A172 (cell line): ENCODE measurements at regions not wholly inside any gene's neighbourhood (a gene's known extent, or its start where the extent isn't known, plus 50 kb on each side); places are given as distances from the start of the nearest gene placed in this dataset.

Experiments
- DNase-seq: peaks from one replicate; pipeline ENCODE4 v3.0.0-alpha.2; 2015; ENCODE audit warnings: low spot score

DNA sequence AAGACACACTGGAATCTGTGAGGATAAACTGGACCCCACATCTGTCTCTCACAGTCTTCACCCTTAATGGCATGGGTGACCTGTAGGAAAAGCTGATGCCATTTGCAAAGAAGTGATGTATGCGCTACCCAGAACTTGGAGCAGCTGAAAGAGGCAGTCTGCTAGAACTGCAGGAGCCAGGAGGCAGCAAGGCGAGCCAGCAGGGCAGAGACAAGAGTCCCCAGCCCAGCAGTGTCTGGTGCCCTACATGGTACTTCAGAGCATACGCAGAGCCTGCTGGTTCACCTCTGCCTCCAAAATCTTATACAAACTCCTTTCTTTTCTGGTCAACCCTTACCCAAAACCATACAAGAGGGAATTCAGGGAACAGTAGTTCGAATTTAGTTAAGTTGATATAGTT, 683.1 kb upstream of the RAB6C start:
- DNase-seq = no peak

DNA sequence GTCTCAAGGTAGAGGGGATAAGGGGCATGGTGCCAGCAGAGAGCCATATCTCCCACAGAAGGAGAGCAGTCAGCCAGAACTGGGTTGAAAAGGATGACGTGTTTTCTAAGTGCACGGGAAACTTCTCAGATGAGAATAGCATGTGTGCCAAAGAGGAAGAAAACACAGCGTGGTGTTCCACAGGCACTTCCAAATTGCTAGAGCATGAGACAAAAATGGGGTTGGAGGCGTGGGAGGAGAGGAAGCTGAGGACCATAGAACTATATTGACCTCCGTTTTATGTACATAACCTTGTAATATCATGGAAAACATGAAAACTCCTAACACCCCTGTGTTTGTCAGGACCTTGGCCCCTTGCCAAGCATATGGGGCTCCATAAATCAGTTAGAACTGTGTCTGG, 682.7 kb upstream of the RAB6C start:
- no peak for DNase-seq

DNA sequence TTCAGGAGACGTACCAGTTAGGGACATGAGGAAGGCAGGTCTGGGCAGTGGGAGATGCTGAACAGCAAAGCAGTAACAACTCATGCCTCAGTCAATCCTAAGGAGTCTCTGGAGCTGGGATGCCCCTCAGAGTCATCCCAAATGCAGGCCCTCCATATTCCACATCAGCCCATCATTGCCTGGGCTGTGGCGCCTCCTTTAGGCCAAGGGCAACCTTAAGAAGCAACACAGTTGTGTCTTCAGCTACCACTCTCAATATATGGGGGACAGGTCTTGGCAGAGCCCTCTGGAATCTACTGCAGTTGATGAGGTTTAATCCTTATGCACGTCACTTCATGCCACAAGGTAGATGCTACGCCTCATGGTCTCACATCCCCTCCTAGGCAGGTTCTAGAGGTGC, 682.0 kb upstream of the RAB6C start:
- DNase-seq = no peak

DNA sequence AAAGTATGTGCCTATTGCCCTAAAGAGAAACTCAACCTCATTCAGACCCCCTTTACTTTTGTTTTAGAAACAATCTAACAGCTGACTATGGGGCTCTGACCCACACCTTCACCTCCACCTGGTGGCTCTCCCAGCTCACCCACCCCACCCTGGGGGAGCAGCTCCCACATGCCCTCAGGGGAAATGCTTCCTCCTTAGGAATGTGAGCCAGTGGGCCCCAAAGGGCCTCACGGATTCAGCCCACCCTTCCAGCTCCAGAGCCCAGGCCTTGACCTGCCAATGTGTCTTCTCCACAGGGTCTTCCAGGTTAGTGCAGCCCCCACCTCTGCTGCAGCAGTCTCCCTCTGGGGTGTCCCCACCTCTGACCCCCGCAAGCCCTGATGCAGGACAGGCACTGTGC, 680.1 kb upstream of the RAB6C start:
- no peak for DNase-seq

DNA sequence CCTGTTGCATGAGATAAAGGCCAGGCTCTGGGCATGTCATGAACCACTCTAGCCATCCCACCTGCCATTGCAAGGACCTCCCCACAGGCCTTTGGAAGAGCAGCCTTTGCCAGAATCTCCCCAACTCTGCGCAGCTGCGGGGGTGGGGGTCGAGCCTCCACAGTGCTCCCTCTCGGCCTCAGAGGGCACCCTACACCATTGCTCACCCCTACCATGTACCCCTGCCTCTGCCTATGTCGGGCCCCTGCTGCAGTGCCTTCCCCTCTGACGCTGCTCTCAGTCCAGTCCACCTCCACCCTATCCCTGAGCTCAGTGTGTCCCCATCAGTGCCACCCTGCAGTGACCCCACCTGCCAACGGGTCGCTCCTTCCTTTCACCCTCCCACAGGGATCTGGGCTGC, 679.7 kb upstream of the RAB6C start:
- DNase-seq = no peak

DNA sequence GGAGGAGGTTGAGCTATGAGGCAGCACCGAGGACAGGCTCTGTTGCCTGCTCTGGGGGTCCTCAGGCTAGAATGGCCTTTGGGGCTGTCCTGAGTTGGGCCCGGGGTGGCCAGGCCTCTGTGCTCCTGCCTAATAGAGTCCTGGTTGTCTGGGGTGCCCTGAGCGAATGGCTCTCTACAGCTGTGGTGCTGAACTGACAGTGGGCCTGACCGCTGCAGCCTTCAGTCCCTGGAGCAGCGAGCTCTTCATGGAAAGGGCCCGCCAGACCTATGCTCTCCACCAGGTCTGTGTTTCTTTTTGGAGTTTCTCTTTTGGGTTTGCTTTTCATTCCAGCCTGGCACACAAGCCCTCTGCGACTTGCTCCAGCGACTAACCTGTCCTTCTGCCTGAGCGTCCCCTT, 679.0 kb upstream of the RAB6C start:
- no peak for DNase-seq

DNA sequence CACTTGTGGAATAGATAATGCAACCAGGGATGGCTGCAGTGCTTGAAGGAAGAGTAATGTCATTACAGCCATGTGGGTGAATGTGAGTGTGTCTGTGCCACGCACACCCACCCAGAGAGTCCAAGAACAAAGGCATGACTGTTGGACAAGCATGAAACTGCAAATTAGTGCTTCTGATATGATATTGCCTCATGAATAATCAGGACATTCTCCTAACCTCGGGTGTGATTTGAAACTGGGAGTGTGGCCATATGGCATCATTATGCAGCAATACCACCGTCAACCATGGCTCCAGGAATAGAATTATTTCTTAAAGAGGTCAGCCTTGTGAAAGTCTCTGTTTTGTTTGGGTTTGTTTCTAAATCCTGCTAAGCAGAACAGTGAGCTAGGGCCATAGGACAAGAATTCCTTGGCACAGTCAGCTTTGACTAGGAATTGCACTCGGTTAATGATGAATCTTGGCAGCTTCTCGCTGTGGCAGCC, 678.0 kb upstream of the RAB6C start:
- no peak for DNase-seq

DNA sequence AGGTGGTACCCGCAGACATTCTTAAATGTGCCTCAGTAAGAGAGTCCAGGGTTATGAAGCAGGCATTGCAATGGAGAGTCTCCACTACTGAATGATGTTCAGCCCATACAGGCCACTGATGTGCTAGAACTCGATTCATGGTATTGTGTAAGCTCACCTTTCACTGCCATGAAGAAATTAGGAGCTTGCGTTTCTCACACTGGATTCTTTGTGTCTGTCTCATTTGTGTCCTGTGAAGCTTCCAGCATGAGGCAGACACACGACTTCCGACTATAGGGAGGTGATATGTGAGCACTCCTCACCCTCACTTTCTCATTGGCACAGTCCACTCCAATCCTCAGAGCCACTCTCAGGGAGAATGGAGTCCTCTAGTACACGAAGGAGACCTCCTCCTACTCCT, 677.4 kb upstream of the RAB6C start:
- DNase-seq = no peak

GRCh38 chr2:129302561-129303183, 676.8 kb upstream of the RAB6C start:
- no peak for DNase-seq

DNA sequence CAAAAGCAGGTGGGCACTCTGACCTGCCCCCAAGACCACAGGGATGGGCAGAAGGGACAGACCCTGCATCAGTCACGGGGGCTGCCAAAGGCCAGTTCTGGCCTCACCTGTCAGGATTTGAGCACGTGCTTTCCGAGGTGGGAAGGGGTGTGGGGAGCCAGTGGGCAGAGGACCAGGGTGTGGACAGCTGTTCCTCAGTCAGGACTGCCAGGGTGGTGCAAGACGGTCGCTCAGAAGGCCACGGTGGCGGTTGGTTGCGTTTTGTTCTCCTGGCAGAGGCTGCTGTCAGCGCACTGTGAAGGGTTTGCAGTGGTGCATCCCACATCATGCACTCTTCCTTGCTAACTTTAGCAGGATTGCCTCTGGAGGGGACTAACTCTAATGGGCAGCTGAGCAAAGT, 665.3 kb upstream of the RAB6C start:
- DNase-seq = no peak

GRCh38 chr2:129318581-129319421, 660.7 kb upstream of the RAB6C start:
- DNase-seq = no peak

- no peak for DNase-seq
Measured at GRCh38 chr2:129319422-129319717, 660.1 kb upstream of the RAB6C start.

GRCh38 chr2:129320288-129320687, 659.2 kb upstream of the RAB6C start:
- no peak for DNase-seq

DNA sequence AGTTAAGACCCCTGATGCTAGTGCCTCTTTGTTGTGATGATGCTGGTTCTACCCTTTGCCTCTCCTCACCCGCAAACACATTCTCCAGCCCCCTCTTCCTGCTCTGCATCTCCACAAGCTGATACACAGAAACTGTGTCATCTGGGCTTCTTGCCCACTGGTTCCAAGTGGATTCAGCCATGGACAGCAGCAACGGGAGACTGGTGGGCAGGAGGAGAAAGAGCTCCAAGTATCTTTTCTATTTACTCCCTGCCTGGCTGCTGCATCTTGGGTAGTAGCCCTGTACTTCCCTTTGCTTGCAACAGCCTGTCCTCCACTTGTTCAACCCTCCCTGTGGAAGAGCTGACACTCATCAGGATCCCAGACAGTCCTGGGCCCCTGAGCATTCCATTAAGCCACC, 655.1 kb upstream of the RAB6C start:
- DNase-seq = no peak

DNA sequence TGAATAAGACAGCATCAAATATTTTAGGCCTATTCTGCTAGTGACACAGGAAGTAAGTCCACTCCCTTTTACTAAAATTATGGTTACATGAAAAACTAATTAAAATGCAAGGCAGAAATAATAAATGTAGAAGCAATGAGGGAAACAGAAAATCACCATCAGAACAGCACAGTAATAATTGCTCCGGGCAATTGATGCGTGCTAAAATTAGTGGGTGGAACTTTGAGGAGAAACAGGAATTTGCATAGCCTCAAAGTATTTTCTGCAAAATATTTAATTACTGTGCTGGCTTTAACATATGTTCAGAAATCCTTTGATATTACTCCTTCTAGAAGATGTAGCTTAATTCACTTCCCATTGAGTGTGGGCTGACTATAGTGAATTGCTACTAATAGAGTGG, 654.3 kb upstream of the RAB6C start:
- DNase-seq = no peak

DNA sequence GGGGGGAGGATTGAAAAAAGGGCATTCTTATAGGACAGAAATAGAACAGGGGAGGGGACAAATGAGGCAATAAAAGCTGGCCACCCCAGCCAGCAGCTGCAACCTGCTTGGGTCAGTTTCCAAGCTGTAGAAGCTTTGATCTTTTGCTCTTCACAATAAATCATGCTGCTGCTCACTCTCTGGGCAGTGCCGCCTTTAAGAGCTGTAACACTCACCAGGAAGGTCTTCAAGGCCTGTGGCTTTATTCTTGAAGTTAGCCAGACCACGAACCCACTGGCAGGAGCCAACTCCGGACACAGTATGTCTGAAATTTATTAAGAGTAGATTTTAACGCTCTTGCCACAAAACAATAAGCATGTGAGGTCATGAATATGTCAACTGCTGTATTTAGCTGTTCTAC, 649.9 kb upstream of the RAB6C start:
- DNase-seq = no peak

DNA sequence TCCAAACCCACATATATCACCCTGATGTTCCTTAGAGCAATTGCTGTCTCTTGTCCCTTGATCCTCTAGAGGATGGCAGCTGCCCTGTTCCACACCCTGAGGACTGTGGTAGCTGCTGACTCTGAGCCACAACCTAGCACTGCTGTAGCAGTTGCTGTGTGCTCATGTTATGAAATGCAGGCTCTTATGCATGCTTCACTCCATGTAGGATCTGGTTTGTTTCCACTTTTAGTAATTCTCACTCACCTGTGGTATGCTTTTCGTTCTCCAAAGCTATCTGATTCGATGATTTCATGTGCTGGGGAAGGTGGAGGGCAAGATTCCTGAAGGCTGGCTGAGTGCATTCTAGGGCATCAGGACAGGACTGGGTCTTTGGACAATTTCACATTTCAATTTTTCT, 649.0 kb upstream of the RAB6C start:
- no peak for DNase-seq

DNA sequence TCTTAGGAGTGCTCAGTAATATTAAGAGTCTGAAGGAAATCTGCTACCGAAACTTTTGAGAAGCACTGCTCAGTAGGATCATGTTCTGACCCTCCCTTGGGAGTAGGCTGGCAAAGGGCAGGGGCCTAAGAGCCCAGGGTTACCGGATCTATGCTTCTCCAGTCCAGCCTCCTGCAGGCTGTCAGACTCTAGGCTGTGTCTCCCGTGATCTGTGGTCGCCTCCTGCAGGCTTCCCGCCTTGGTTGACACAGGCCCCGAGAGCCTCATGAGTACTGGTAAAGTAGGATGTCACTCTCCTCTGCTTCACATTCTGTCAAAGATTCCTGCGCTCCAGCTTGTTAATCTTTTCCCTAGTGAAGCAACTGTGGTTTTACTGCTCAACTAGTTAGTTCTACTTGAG, 647.8 kb upstream of the RAB6C start:
- no peak for DNase-seq

- no peak for DNase-seq
Measured at GRCh38 chr2:129334128-129334527, 645.3 kb upstream of the RAB6C start.

DNA sequence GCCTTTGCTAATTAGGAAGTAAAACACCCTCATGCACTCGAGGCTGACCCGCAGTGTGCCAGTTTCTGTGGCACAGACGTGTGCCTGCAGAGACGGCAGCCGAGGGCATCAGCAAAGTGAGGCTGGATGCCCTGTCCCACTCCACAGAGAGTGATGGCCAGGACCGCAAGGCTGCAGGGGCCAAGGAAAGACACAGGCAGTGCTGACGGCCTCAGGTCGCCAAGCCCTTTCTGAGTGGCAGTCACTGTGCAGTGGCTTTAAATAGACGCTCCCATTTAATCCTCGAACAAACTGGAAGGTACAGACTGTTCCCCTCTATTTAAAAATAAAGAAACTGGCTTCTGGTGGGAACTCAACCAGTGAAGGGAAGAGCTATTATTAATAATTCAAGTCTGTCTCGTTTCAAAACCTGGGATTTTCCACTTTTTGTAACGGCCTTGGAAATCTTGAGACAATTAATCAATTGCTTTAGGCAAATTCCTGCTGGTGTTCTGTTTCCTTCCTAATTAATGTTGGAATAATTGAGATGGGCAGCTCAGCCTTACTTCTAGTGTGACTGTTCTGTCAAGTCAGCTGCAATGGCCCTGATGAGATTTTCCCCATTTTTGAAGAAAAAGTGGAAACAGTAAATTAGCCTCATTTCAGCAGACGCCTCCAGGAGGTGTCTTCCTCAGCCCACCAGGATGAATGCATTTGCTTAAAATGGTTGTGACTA, 644.6 kb upstream of the RAB6C start:
- DNase-seq = no peak

DNA sequence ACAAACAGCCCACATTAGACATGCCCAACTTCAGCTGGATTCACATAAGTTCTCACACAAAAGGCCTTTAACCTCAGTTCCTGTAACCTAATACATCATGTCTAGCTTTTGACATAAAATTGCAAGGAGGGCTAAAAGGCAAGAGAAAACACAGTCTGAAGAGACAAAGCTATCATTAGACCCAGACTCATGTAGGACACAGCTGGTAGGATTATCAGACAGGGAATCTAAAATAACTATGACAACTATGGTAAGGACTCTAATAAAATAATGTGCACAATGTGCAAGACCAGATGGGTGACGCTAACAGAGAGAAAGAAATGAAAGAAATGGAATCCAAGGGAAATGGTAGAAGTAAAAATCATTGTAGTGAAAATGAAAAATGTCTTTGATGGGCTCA, 643.2 kb upstream of the RAB6C start:
- no peak for DNase-seq

DNA sequence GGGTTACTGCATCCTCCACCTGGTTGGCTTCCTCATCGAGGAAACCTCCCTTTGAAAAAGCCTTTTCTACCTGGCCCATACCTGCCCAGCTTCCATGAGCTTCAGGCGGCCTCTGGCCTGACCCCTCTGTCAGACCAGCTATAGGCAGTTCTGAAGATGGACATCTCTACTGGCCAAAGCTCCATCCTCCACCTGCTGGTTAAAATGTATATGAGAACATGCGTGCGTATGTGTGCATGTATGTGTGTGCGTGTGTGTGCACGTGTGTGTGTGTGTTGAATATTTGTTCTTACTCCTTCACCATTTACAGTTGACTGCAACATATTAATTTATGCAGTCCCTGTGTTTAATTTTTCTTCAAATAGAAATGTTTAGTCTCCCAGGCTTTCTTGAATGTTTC, 642.4 kb upstream of the RAB6C start:
- DNase-seq = no peak

DNA sequence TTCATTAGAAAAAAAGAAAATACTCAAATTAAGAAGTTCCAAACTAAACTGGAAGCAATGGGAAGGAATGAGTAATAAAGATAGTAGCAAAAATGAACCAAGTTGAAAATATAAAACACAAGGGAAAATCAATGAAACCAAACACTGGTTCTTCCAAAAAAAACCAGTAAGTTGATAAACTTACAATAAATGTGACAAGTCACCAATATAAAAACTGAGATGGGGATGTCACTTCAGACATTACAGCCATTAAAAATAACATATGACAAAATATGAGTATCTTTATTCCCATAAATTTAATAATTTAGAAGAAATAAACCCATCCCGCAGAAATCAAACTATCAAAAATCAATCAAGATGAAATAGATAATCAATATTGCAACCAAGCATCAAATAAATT, 633.9 kb upstream of the RAB6C start:
- DNase-seq = no peak
